ENCODE measurements at regions not wholly inside any gene's neighbourhood (a gene's known extent, or its start where the extent isn't known, plus 50 kb on each side); places are given as distances from the start of the nearest gene placed in this dataset.
"Not testable (repeated sequence)": the region's sequence is repeated elsewhere in the genome, so short reads cannot be mapped to it uniquely, and the experiment has no call there.

DNA sequence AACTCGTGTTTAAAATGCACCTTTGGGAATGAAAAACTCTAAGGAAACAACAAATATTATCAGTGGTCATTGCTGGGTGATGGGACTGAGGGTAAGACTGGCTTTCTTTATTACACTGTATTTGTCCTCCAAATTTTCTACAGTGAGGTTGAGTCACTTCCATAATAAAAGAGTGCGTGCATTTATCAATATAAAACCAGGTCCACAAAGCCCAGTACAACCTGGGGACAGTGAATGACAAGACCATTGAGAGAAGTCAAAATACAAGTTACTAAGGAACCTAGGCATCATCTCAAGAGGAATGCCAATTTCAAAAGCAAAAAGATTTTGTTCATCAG is 76.4 kb downstream of the MAGED4 start:
- DNase-seq (no peak), ATAC-seq (ENCODE audit: low FRiP score in 2 of 2) (no peak)
- Histone ChIP-seq H3K27me3 (no peaks in the 10 kb centered on the region), H3K36me3 (no peaks in the 10 kb centered on the region), H3K27ac (peak overlapping the region in 1 of 4 donors; percentile 87), H3K9me3 (no peaks in the 10 kb centered on the region), H3K4me1 (peaks cover 0 to 13% (median 3%) of the 10 kb centered on the region in 4 donors), H3K4me3 (peak overlapping the region in 2 of 4 donors; percentile 53 to 59)
- WGBS, 2 donors = 12 to 16% methylated on average over 2 of the region's 2 CpGs
- no peak for TF ChIP-seq POLR2AphosphoS5 (IDR thresholded peaks at IDR 0.05)
- no peak for TF ChIP-seq POLR2A (IDR thresholded peaks at IDR 0.05)
- no peak for TF ChIP-seq EP300 (IDR thresholded peaks at IDR 0.05)
- TF ChIP-seq, protein P1, sequence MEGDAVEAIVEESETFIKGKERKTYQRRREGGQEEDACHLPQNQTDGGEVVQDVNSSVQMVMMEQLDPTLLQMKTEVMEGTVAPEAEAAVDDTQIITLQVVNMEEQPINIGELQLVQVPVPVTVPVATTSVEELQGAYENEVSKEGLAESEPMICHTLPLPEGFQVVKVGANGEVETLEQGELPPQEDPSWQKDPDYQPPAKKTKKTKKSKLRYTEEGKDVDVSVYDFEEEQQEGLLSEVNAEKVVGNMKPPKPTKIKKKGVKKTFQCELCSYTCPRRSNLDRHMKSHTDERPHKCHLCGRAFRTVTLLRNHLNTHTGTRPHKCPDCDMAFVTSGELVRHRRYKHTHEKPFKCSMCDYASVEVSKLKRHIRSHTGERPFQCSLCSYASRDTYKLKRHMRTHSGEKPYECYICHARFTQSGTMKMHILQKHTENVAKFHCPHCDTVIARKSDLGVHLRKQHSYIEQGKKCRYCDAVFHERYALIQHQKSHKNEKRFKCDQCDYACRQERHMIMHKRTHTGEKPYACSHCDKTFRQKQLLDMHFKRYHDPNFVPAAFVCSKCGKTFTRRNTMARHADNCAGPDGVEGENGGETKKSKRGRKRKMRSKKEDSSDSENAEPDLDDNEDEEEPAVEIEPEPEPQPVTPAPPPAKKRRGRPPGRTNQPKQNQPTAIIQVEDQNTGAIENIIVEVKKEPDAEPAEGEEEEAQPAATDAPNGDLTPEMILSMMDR (IDR thresholded peaks at IDR 0.05) = no peak

DNA sequence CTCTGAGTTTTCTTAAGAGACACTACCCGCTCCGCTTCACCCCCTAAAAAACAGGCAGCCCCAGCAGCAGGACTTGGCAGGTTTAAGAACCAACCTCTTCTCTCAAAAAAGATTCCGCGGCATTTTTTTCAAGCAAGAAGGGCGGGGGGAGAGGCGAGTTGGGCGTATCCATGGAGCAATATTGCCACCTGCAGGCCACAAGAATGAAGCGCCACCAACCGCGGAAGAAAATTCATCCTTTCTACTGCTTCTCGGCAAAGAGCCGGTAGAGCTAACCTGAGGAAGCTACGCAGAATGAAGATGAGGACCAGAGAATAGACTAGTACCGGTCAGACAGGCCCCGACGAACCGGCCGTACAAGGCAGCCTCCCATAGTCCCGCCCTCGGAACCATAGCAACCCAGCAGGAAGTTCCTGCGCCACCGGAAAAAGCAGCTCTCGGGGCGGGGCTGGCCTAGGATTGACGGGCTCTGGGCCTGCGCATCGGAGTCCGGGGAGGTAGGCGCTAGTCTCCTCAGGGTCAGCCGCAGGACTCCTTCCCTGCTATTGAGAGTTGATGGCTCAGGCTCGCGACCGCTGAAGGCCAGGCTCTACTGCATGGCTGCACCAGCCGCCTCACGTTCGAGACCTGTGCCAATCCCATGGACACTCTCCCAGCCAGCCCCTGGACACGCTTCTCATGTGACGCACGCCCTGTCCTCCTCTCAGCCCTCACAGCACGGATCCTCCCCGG is 76.9 kb downstream of the MAGED4 start:
- peak overlapping the region; percentile 30 to 59 (median 48) for H3K4me3 ChIP-seq
- H3K36me3 ChIP-seq = no peaks in the 10 kb centered on the region
- peaks cover 0 to 13% (median 3%) of the 10 kb centered on the region in 4 donors for H3K4me1 ChIP-seq
- ATAC-seq (ENCODE audit: low FRiP score in 2 of 2) (peak; percentile 98 to 100), DNase-seq (peak; percentile 89 to 93)
- no peaks in the 10 kb centered on the region for H3K27me3 ChIP-seq
- no peaks in the 10 kb centered on the region for H3K9me3 ChIP-seq
- 1 to 2% methylated on average over 10 to 38 of the region's 41 CpGs for WGBS, 2 donors
- TF ChIP-seq POLR2AphosphoS5 (IDR thresholded peaks at IDR 0.05) (peak; percentile 54 to 64), POLR2A (IDR thresholded peaks at IDR 0.05) (peak in 2 of 4 donors; percentile 32 to 75), EP300 (IDR thresholded peaks at IDR 0.05) (no peak)
- TF ChIP-seq, protein P1 (IDR thresholded peaks at IDR 0.05) = peak; percentile 95 to 99 (median 97)
- peak overlapping the region; percentile 76 to 91 (median 87) for H3K27ac ChIP-seq

DNA sequence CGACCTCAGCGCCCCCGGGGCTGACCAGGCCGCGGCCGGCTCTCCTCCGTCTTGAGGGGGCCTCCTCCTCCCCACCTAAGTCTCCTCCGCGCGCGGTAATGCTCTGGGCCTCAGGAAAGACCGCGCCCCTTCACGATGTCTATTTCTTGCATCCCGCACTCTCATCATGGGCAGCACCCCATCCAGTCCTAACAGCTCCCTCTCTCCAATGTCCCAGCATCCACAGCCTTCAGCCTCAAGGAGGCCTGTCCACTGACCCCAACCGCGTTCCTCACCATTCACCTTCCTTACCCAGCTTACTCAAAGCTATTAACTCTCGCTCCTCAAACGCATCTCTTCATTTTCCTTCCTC is 77.5 kb downstream of the MAGED4 start:
- no peaks in the 10 kb centered on the region for H3K36me3 ChIP-seq
- peaks cover 0 to 13% (median 3%) of the 10 kb centered on the region in 4 donors for H3K4me1 ChIP-seq
- H3K4me3 ChIP-seq = peak overlapping the region; percentile 30 to 59 (median 48)
- DNase-seq (no peak), ATAC-seq (ENCODE audit: low FRiP score in 2 of 2) (peak; percentile 1 to 20)
- no peaks in the 10 kb centered on the region for H3K27me3 ChIP-seq
- TF ChIP-seq EP300 (IDR thresholded peaks at IDR 0.05) (no peak), POLR2AphosphoS5 (IDR thresholded peaks at IDR 0.05) (no peak), POLR2A (IDR thresholded peaks at IDR 0.05) (no peak)
- TF ChIP-seq, protein P1 (IDR thresholded peaks at IDR 0.05) = no peak
- H3K27ac ChIP-seq = peak overlapping the region; percentile 76 to 91 (median 87)
- no peaks in the 10 kb centered on the region for H3K9me3 ChIP-seq
- 18 to 44% methylated on average over 7 to 19 of the region's 19 CpGs for WGBS, 2 donors

DNA sequence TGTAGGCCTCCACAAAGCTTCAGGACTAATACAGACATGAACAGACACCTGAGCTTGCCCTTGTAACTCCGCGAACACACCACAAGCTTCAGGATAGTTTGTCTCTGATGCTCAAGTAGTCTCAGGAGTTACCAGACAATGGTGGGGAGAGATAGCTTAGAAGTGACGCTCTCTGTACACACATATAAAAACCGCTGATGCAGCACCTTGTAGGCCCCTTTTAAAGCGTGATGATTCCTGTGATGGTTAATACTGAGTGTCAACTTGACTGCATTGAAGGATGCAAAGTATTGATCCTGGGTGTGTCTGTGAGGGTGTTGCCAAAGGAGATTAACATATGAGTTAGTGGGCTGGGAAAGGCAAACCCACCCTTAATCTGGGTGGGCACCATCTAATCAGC is 78.7 kb downstream of the MAGED4 start:
- DNase-seq (no peak), ATAC-seq (ENCODE audit: low FRiP score in 2 of 2) (no peak)
- no peaks in the 10 kb centered on the region for H3K36me3 ChIP-seq
- H3K27ac ChIP-seq = no peak overlapping the region
- WGBS, 2 donors = 90 to 96% methylated on average over 2 to 5 of the region's 5 CpGs
- H3K27me3 ChIP-seq = no peaks in the 10 kb centered on the region
- H3K4me1 ChIP-seq = peaks cover 0 to 13% (median 3%) of the 10 kb centered on the region in 4 donors
- H3K9me3 ChIP-seq = no peaks in the 10 kb centered on the region
- TF ChIP-seq EP300 (IDR thresholded peaks at IDR 0.05) = no peak
- TF ChIP-seq, protein P1 (IDR thresholded peaks at IDR 0.05) = no peak
- no peak for TF ChIP-seq POLR2AphosphoS5 (IDR thresholded peaks at IDR 0.05)
- no peak for TF ChIP-seq POLR2A (IDR thresholded peaks at IDR 0.05)
- no peak overlapping the region for H3K4me3 ChIP-seq

DNA sequence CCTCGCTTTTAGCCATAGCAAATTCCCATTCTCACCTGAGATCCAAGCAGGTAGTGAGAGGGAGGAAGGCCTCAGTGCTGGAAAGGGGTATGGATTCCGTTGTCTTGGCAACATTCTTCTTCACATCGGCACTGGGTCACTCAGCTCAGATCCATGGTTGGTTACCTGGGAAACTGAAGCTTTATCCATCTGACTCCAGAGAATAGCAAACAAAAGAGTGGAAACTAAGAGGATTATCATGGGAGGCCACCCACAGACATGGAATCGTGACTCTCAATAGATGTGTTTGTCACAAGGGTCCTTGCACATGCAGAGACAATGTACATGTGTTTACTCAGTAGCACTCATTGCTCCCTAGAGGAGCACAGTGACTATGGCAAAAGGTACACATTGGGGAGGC is 81.0 kb downstream of the MAGED4 start:
- H3K4me1 ChIP-seq = peaks cover 0 to 13% (median 3%) of the 10 kb centered on the region in 4 donors
- DNase-seq (no peak), ATAC-seq (ENCODE audit: low FRiP score in 2 of 2) (no peak)
- H3K9me3 ChIP-seq = no peaks in the 10 kb centered on the region
- TF ChIP-seq POLR2AphosphoS5 (IDR thresholded peaks at IDR 0.05) = no peak
- no peak for TF ChIP-seq POLR2A (IDR thresholded peaks at IDR 0.05)
- TF ChIP-seq, protein P1 (IDR thresholded peaks at IDR 0.05) = no peak
- TF ChIP-seq EP300 (IDR thresholded peaks at IDR 0.05) = no peak
- no peaks in the 10 kb centered on the region for H3K36me3 ChIP-seq
- 69 to 91% methylated on average over 3 to 4 of the region's 4 CpGs for WGBS, 2 donors
- H3K4me3 ChIP-seq = no peak overlapping the region
- H3K27me3 ChIP-seq = no peaks in the 10 kb centered on the region
- no peak overlapping the region for H3K27ac ChIP-seq

DNA sequence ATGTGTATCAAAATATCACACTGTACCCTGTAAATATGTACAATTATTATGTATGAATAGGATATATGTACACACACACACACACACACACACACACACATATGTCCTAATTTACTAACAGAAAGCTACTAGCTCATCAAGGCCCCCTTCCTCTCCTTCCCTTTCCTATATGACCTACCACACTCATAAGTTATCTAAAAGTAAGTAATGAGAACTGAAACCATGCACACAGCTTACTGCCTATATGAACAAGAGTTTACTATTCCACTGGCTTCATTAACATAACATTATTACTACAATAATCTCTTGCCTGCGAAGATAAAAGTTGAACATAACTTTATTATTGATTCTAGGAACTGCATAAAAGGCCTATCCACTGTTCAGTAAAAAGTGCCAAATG is 83.8 kb downstream of the MAGED4 start:
- H3K4me3 ChIP-seq; H3K4me1 ChIP-seq; H3K9me3 ChIP-seq; H3K36me3 ChIP-seq; H3K27ac ChIP-seq; H3K27me3 ChIP-seq; DNase-seq; ATAC-seq (ENCODE audit: low FRiP score in 2 of 2): not testable (repeated sequence)
- 85 to 90% methylated on average over 1 of the region's 1 CpG for WGBS, 2 donors
